ENCODE measurements at regions not wholly inside any gene's neighbourhood (a gene's known extent, or its start where the extent isn't known, plus 50 kb on each side); places are given as distances from the start of the nearest gene placed in this dataset.

- TF ChIP-seq EZH2 (IDR thresholded peaks at IDR 0.05; ENCODE audit: insufficient read depth, poor library complexity, severe bottlenecking) (no peak), EZH2phosphoT487 (IDR thresholded peaks at IDR 0.05; ENCODE audit: insufficient read depth, low read depth) (no peak)
Measured at GRCh38 chr2:72028351-72028995, 119.2 kb downstream of the CYP26B1 start.

All from GM23248 (cell line).